T-cell (primary cell): ENCODE measurements at regions not wholly inside any gene's neighbourhood (a gene's known extent, or its start where the extent isn't known, plus 50 kb on each side); places are given as distances from the start of the nearest gene placed in this dataset.

ENCODE experiments used
- ATAC-seq, 4 experiments: fragments of 200-7000 bp in 3 of 4; fragments of 150-1000 bp in 1 of 4; cut with Tn5 transposase; replicated peaks in 1 of 4; 1 replicate in 3 of 4; 2 replicates in 1 of 4; pipeline ENCODE4 v1.10.0; 2021; ENCODE audit warnings: moderate library complexity in 3 of 4, mild to moderate bottlenecking in 2 of 4, moderate number of reproducible peaks in 1 of 4
- CTCF ChIA-PET, 2 donors: fragments of 300-600 bp; sonication (Branson Sonifier 250); formaldehyde crosslinking; loops; one replicate each; lab custom pipeline; 2022; ENCODE audit warnings: antibody characterized with exemption in 2 of 2; lab: Charles Lee
- POLR2A ChIA-PET, 2 donors: fragments of 300-600 bp; sonication (Branson Sonifier 250); formaldehyde crosslinking; loops; one replicate each; lab custom pipeline; 2022; ENCODE audit warnings: antibody characterized with exemption in 2 of 2; lab: Charles Lee
- DNase-seq, 35 experiments: peaks; one replicate each; pipeline versions ENCODE4 v3.0.0 to v3.0.0-alpha.2; 2013 to 2023
- H3K27ac ChIP-seq: one replicate; pipeline ENCODE4 v1.5.1; 2013; ENCODE audit warnings: low read length
- H3K27me3 ChIP-seq, 2 experiments: replicated peaks in 1 of 2; 1 replicate in 1 of 2; 2 replicates in 1 of 2; pipeline versions ENCODE4 v1.6.1 to v1.7.0; 2013; ENCODE audit warnings: low read length in 1 of 2, mixed read lengths in 1 of 2; ENCODE audit not compliant: control insufficient read depth in 2 of 2, insufficient read depth in 2 of 2; ENCODE audit errors: extremely low read depth in 1 of 2
- H3K36me3 ChIP-seq, 2 donors: 1 replicate in 1 of 2; 2 replicates in 1 of 2; pipeline versions ENCODE4 v1.6.1 to v1.7.0; 2013; ENCODE audit warnings: low read length in 1 of 2; ENCODE audit not compliant: control insufficient read depth in 2 of 2, insufficient read depth in 1 of 2; ENCODE audit errors: extremely low read depth in 1 of 2
- H3K4me1 ChIP-seq, 2 experiments: 1 replicate in 1 of 2; 2 replicates in 1 of 2; pipeline versions ENCODE4 v1.6.1 to v1.7.0; 2013; ENCODE audit warnings: low read length in 2 of 2, mixed read lengths in 1 of 2; ENCODE audit not compliant: insufficient read depth in 2 of 2, control insufficient read depth in 1 of 2; ENCODE audit errors: extremely low read depth in 1 of 2
- H3K4me3 ChIP-seq, 2 donors: 1 replicate in 1 of 2; 2 replicates in 1 of 2; pipeline versions ENCODE4 v1.5.1 to v1.7.0; 2013; ENCODE audit warnings: mild to moderate bottlenecking in 2 of 2, low read length in 1 of 2, moderate library complexity in 1 of 2; ENCODE audit not compliant: control insufficient read depth in 1 of 2; ENCODE audit errors: extremely low read depth in 1 of 2
- H3K9me3 ChIP-seq: 2 replicates; pipeline ENCODE4 v1.7.0; 2013
- H3K27ac Mint-ChIP-seq, 2 donors: one replicate each; pipeline ENCODE4 v1.8.0; 2020 to 2021; ENCODE audit warnings: mild to moderate bottlenecking in 2 of 2, mixed read lengths in 2 of 2
- H3K27me3 Mint-ChIP-seq, 2 donors: one replicate each; pipeline ENCODE4 v1.8.0; 2021 to 2022; ENCODE audit warnings: mixed read lengths in 2 of 2
- H3K36me3 Mint-ChIP-seq: one replicate; pipeline ENCODE4 v1.8.0; 2021; ENCODE audit warnings: mixed read lengths
- H3K4me1 Mint-ChIP-seq, 3 donors: one replicate each; pipeline ENCODE4 v1.8.0; 2020 to 2022; ENCODE audit warnings: mixed read lengths in 3 of 3, mild to moderate bottlenecking in 1 of 3
- H3K4me3 Mint-ChIP-seq, 3 donors: one replicate each; pipeline ENCODE4 v1.8.0; 2020 to 2022; ENCODE audit warnings: mild to moderate bottlenecking in 3 of 3, mixed read lengths in 3 of 3, moderate library complexity in 3 of 3
- H3K9me3 Mint-ChIP-seq, 3 donors: one replicate each; pipeline ENCODE4 v1.8.0; 2020 to 2022; ENCODE audit warnings: mixed read lengths in 3 of 3
- WGBS: methylation state at CpG from one replicate; pipeline ENCODE4 v1.1.5; 2013; ENCODE audit warnings: missing lambda C conversion rate; ENCODE audit not compliant: insufficient coverage; 5-methylcytosine and 5-hydroxymethylcytosine counted together

GRCh38 chr11:105381941-105382340, 227.9 kb upstream of the GRIA4 start:
- Mint-ChIP-seq H3K36me3 (no peaks in the 10 kb centered on the region), H3K27ac (no peak overlapping the region), H3K9me3 (no peaks in the 10 kb centered on the region), H3K4me3 (no peak overlapping the region), H3K4me1 (no peaks in the 10 kb centered on the region), H3K27me3 (no peaks in the 10 kb centered on the region)
- Histone ChIP-seq H3K4me3 (no peak overlapping the region), H3K27ac (no peak overlapping the region), H3K27me3 (no peaks in the 10 kb centered on the region), H3K9me3 (no peaks in the 10 kb centered on the region), H3K4me1 (no peaks in the 10 kb centered on the region), H3K36me3 (no peaks in the 10 kb centered on the region)
- DNase-seq: no peak
- no CpG with 5 or more reads among the region's 3 CpGs for WGBS
- no peak for ATAC-seq
- POLR2A ChIA-PET: no interaction called here
- CTCF ChIA-PET: interaction anchor here in 1 of 2 donors (1.0 kb wide), 1 partner anchor 10 kb away, joined by 3 read pairs; no protein-coding TSS in a partner anchor

- H3K4me3 ChIP-seq: no peak overlapping the region
- H3K36me3 ChIP-seq: no peaks in the 10 kb centered on the region
- Mint-ChIP-seq H3K4me1 (no peaks in the 10 kb centered on the region), H3K27me3 (no peaks in the 10 kb centered on the region), H3K36me3 (no peaks in the 10 kb centered on the region), H3K27ac (no peak overlapping the region), H3K9me3 (peaks cover 9 to 18% (median 11%) of the 10 kb centered on the region in 3 donors), H3K4me3 (no peak overlapping the region)
- WGBS: no CpG with 5 or more reads among the region's 5 CpGs
- no peaks in the 10 kb centered on the region for H3K27me3 ChIP-seq
- no peaks in the 10 kb centered on the region for H3K9me3 ChIP-seq
- ChIA-PET CTCF (interaction anchor here in 1 of 2 donors (0.6 kb wide), 1 partner anchor 146 kb away, joined by 3 read pairs; no protein-coding TSS in a partner anchor), POLR2A (interaction anchor here in 1 of 2 donors (0.7 kb wide), 1 partner anchor 257 kb away, joined by 3 read pairs; no protein-coding TSS in a partner anchor)
- ATAC-seq: no peak
- no peak overlapping the region for H3K27ac ChIP-seq
- no peaks in the 10 kb centered on the region for H3K4me1 ChIP-seq
- DNase-seq: no peak
These were observed 232.0 kb upstream of the GRIA4 start for GRCh38 chr11:105377870-105378269.

DNA sequence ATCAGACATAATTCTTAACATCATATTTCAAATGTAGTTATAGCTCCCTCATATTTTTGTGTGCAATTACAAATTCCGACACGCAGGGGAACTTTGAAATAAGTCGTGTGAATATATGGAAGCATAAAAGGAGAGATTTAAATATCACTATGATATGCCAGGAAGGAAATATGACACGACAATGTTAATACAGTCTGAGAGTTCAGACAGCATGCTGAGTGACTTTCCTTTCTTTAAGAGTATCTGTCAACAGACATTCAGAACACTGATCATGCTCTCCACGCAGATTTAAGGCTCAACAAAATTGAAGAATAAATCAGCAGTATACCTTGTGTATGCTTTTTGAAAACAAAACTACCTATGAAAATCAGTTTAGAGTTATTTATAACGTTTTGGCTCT, 232.6 kb upstream of the CARD18 start:
- H3K36me3 Mint-ChIP-seq: no peaks in the 10 kb centered on the region
- CTCF ChIA-PET: interaction anchor here in 1 of 2 donors (0.5 kb wide), 1 partner anchor 122 kb away, joined by 3 read pairs; no protein-coding TSS in a partner anchor
- no peak overlapping the region for H3K4me3 Mint-ChIP-seq
- H3K4me3 ChIP-seq: no peak overlapping the region
- no peaks in the 10 kb centered on the region for H3K4me1 Mint-ChIP-seq
- no CpG with 5 or more reads among the region's 6 CpGs for WGBS
- H3K27me3 Mint-ChIP-seq: peaks cover 0 to 3% of the 10 kb centered on the region in 2 donors
- no peaks in the 10 kb centered on the region for H3K36me3 ChIP-seq
- no peak for ATAC-seq
- no peak for DNase-seq
- no peak overlapping the region for H3K27ac Mint-ChIP-seq
- H3K27ac ChIP-seq: no peak overlapping the region
- POLR2A ChIA-PET: no interaction called here
- H3K9me3 ChIP-seq: no peaks in the 10 kb centered on the region
- H3K9me3 Mint-ChIP-seq: peaks cover 9 to 18% (median 11%) of the 10 kb centered on the region in 3 donors
- H3K4me1 ChIP-seq: no peaks in the 10 kb centered on the region
- no peaks in the 10 kb centered on the region for H3K27me3 ChIP-seq

DNA sequence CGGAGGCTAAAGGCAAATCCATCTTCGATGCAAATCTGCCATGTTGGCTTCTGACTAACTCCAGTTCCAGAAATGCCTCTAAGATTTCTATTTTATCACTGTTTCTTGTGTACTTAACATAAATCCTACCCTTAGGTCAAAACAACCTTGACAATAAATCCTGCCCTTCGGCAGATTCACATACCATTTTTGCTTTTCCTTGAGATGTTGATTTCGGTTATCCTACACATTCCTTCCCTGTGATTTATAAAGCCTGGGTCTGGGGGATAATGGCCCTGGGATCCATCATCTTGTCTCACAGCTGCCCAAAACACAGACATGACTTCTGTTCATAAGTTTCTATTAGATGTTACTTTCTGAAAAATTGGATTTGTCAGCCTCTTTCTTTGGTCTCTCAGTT, 231.7 kb upstream of the CARD18 start:
- no peaks in the 10 kb centered on the region for H3K9me3 ChIP-seq
- no peaks in the 10 kb centered on the region for H3K36me3 ChIP-seq
- peaks cover 0 to 3% of the 10 kb centered on the region in 2 donors for H3K27me3 Mint-ChIP-seq
- WGBS: 60% methylated on average over 1 of the region's 4 CpGs
- ChIA-PET POLR2A (interaction anchor here in 1 of 2 donors (0.7 kb wide), 1 partner anchor 277 kb away, joined by 3 read pairs; no protein-coding TSS in a partner anchor), CTCF (no interaction called here)
- no peak overlapping the region for H3K27ac Mint-ChIP-seq
- H3K36me3 Mint-ChIP-seq: no peaks in the 10 kb centered on the region
- H3K9me3 Mint-ChIP-seq: peaks cover 7 to 13% (median 8%) of the 10 kb centered on the region in 3 donors
- no peaks in the 10 kb centered on the region for H3K27me3 ChIP-seq
- H3K4me1 Mint-ChIP-seq: no peaks in the 10 kb centered on the region
- no peak overlapping the region for H3K4me3 Mint-ChIP-seq
- no peak for ATAC-seq
- H3K27ac ChIP-seq: no peak overlapping the region
- no peak overlapping the region for H3K4me3 ChIP-seq
- no peak for DNase-seq
- H3K4me1 ChIP-seq: no peaks in the 10 kb centered on the region

DNA sequence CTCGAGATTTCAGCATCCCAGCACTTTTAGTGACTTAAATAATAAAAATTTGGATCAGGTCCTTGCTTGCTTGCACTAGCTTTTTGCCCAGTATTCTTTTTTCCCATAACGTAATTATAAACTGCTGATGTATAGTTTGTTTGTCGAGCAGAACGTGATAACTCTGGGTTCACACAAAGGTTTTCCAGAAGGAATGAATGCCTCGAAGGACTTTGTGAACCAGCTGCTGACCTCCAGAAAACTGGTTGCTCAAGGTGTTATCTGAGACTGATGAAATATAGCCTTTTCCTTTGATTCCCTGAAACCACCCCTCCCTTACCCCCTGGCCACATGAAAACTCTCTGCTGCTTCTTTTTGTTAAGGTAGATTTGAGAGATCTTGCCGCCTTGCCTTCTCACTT, 229.1 kb upstream of the CARD18 start:
- H3K4me1 Mint-ChIP-seq: no peaks in the 10 kb centered on the region

GRCh38 chr11:105367129-105367528, 227.6 kb upstream of the CARD18 start:
- DNase-seq (no peak), ATAC-seq (no peak)
- no peak overlapping the region for H3K4me3 ChIP-seq
- H3K4me1 Mint-ChIP-seq: no peaks in the 10 kb centered on the region
- POLR2A ChIA-PET: no interaction called here
- CTCF ChIA-PET: no interaction called here
- H3K4me3 Mint-ChIP-seq: no peak overlapping the region
- H3K27ac Mint-ChIP-seq: no peak overlapping the region
- H3K27me3 Mint-ChIP-seq: peaks cover 0 to 6% of the 10 kb centered on the region in 2 donors
- H3K4me1 ChIP-seq: no peaks in the 10 kb centered on the region
- no peaks in the 10 kb centered on the region for H3K9me3 ChIP-seq
- no peaks in the 10 kb centered on the region for H3K36me3 ChIP-seq
- no peak overlapping the region for H3K27ac ChIP-seq
- no peaks in the 10 kb centered on the region for H3K27me3 ChIP-seq
- no peaks in the 10 kb centered on the region for H3K9me3 Mint-ChIP-seq
- no peaks in the 10 kb centered on the region for H3K36me3 Mint-ChIP-seq

More for the DNA sequence above, 229.1 kb upstream of the CARD18 start:
- no CpG with 5 or more reads among the region's 6 CpGs for WGBS
- CTCF ChIA-PET: no interaction called here
- Mint-ChIP-seq H3K9me3 (no peaks in the 10 kb centered on the region), H3K27me3 (peaks cover 0 to 6% of the 10 kb centered on the region in 2 donors), H3K27ac (no peak overlapping the region), H3K4me3 (no peak overlapping the region), H3K36me3 (no peaks in the 10 kb centered on the region)
- Histone ChIP-seq H3K4me3 (no peak overlapping the region), H3K4me1 (no peaks in the 10 kb centered on the region), H3K9me3 (no peaks in the 10 kb centered on the region), H3K27me3 (no peaks in the 10 kb centered on the region), H3K36me3 (no peaks in the 10 kb centered on the region), H3K27ac (no peak overlapping the region)
- POLR2A ChIA-PET: no interaction called here
- ATAC-seq: no peak
- no peak for DNase-seq

GRCh38 chr11:105361651-105362050, 222.1 kb upstream of the CARD18 start:
- Histone ChIP-seq H3K4me1 (no peaks in the 10 kb centered on the region), H3K27ac (no peak overlapping the region), H3K9me3 (no peaks in the 10 kb centered on the region), H3K36me3 (no peaks in the 10 kb centered on the region), H3K27me3 (no peaks in the 10 kb centered on the region), H3K4me3 (no peak overlapping the region)
- DNase-seq: no peak
- H3K27ac Mint-ChIP-seq: no peak overlapping the region
- ChIA-PET CTCF (no interaction called here), POLR2A (no interaction called here)
- no peak overlapping the region for H3K4me3 Mint-ChIP-seq
- peaks cover 0 to 13% of the 10 kb centered on the region in 2 donors for H3K27me3 Mint-ChIP-seq
- no peaks in the 10 kb centered on the region for H3K9me3 Mint-ChIP-seq
- H3K4me1 Mint-ChIP-seq: no peaks in the 10 kb centered on the region
- ATAC-seq: no peak
- WGBS: no CpG with 5 or more reads among the region's 1 CpG
- H3K36me3 Mint-ChIP-seq: no peaks in the 10 kb centered on the region
